ENCODE measurements at regions not wholly inside any gene's neighbourhood (a gene's known extent, or its start where the extent isn't known, plus 50 kb on each side); places are given as distances from the start of the nearest gene placed in this dataset.
A peak's percentile ranks its signal among the peaks of the same experiment; 100 is the strongest.
"Not testable (repeated sequence)": the region's sequence is repeated elsewhere in the genome, so short reads cannot be mapped to it uniquely, and the experiment has no call there.

- no peak for DNase-seq (ENCODE audit: low read depth in 2 of 2)
- H3K4me3 ChIP-seq (replicated peaks in 1 of 2; ENCODE audit: low read depth in 2 of 2, low read length in 2 of 2), result no peak overlapping the region
- TF ChIP-seq CTCF (IDR thresholded peaks at IDR 0.05; ENCODE audit: low read depth, low read length), result no peak
Observed at GRCh38 chr17:22193113-22193512, 500.8 kb downstream of the KCNJ18 start.

GRCh38 chr17:22200187-22200586 lies 507.9 kb downstream of the KCNJ18 start:
- not testable (repeated sequence) for H3K4me3 ChIP-seq (replicated peaks in 1 of 2; ENCODE audit: low read depth in 2 of 2, low read length in 2 of 2); DNase-seq (ENCODE audit: low read depth in 2 of 2)

GRCh38 chr17:22202702-22203101 lies 510.4 kb downstream of the KCNJ18 start:
- no peak for DNase-seq (ENCODE audit: low read depth in 2 of 2)
- no peak overlapping the region for H3K4me3 ChIP-seq (replicated peaks in 1 of 2; ENCODE audit: low read depth in 2 of 2, low read length in 2 of 2)
- no peak for TF ChIP-seq CTCF (IDR thresholded peaks at IDR 0.05; ENCODE audit: low read depth, low read length)

GRCh38 chr17:22203208-22203715 lies 510.9 kb downstream of the KCNJ18 start:
- DNase-seq (ENCODE audit: low read depth in 2 of 2), result no peak
- no peak for TF ChIP-seq CTCF (IDR thresholded peaks at IDR 0.05; ENCODE audit: low read depth, low read length)
- H3K4me3 ChIP-seq (replicated peaks in 1 of 2; ENCODE audit: low read depth in 2 of 2, low read length in 2 of 2), result no peak overlapping the region

GRCh38 chr17:22204076-22204475 lies 511.8 kb downstream of the KCNJ18 start:
- not testable (repeated sequence) for H3K4me3 ChIP-seq (replicated peaks in 1 of 2; ENCODE audit: low read depth in 2 of 2, low read length in 2 of 2); DNase-seq (ENCODE audit: low read depth in 2 of 2)

GRCh38 chr17:22210212-22210611 lies 517.9 kb downstream of the KCNJ18 start:
- H3K4me3 ChIP-seq (replicated peaks in 1 of 2; ENCODE audit: low read depth in 2 of 2, low read length in 2 of 2); DNase-seq (ENCODE audit: low read depth in 2 of 2): not testable (repeated sequence)

- DNase-seq (ENCODE audit: low read depth in 2 of 2); H3K4me3 ChIP-seq (replicated peaks in 1 of 2; ENCODE audit: low read depth in 2 of 2, low read length in 2 of 2): not testable (repeated sequence)
Observed at GRCh38 chr17:22213169-22213568, 520.8 kb downstream of the KCNJ18 start.

GRCh38 chr17:22217135-22217534 lies 524.8 kb downstream of the KCNJ18 start:
- H3K4me3 ChIP-seq (replicated peaks in 1 of 2; ENCODE audit: low read depth in 2 of 2, low read length in 2 of 2), result no peak overlapping the region
- TF ChIP-seq CTCF (IDR thresholded peaks at IDR 0.05; ENCODE audit: low read depth, low read length), result no peak
- DNase-seq (ENCODE audit: low read depth in 2 of 2), result no peak

- H3K4me3 ChIP-seq (replicated peaks in 1 of 2; ENCODE audit: low read depth in 2 of 2, low read length in 2 of 2), result no peak overlapping the region
- TF ChIP-seq CTCF (IDR thresholded peaks at IDR 0.05; ENCODE audit: low read depth, low read length), result no peak
- no peak for DNase-seq (ENCODE audit: low read depth in 2 of 2)
Observed at GRCh38 chr17:22221344-22221743, 529.0 kb downstream of the KCNJ18 start.

- H3K4me3 ChIP-seq (replicated peaks in 1 of 2; ENCODE audit: low read depth in 2 of 2, low read length in 2 of 2); DNase-seq (ENCODE audit: low read depth in 2 of 2): not testable (repeated sequence)
Observed at GRCh38 chr17:22226477-22226876, 534.2 kb downstream of the KCNJ18 start.

- H3K4me3 ChIP-seq (replicated peaks in 1 of 2; ENCODE audit: low read depth in 2 of 2, low read length in 2 of 2); DNase-seq (ENCODE audit: low read depth in 2 of 2): not testable (repeated sequence)
Observed at GRCh38 chr17:22226932-22227331, 534.6 kb downstream of the KCNJ18 start.

GRCh38 chr17:22227699-22228553 lies 535.6 kb downstream of the KCNJ18 start:
- H3K4me3 ChIP-seq (replicated peaks in 1 of 2; ENCODE audit: low read depth in 2 of 2, low read length in 2 of 2), result not testable (repeated sequence)
- DNase-seq (ENCODE audit: low read depth in 2 of 2), result peak in 1 of 2 donors; percentile 1
